NCI-H82 (cell line): ENCODE measurements at regions not wholly inside any gene's neighbourhood (a gene's known extent, or its start where the extent isn't known, plus 50 kb on each side); places are given as distances from the start of the nearest gene placed in this dataset.

Experiments
- DNase-seq: peaks from one replicate; lab custom pipeline; 2025; lab: John Stamatoyannopoulos, UW

GRCh38 chr9:88280816-88281382 is 107.3 kb upstream of the SPIN1 start:
- no peak for DNase-seq

- DNase-seq, result no peak
Measured at GRCh38 chr9:88278036-88278435, 110.2 kb upstream of the SPIN1 start.

DNA sequence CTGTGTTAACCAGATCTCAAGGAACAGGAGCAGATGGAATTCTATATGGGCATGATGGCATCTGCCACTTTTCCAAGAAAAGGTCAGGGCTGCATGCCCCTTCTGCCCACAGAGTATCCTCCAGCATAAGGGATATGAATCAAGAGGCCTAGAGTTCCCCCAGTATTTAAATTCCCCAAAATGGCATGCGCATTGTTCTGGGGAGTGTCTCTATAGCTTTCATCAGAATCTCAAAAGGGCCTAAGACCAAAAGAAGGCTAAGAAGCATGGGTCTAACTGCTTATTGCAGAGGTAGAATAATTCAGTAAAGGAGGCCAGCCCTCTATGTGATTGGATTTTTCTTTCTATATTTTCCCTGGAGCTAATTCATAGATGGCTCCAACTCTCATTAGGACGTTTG is 114.2 kb upstream of the SPIN1 start:
- DNase-seq, result no peak

- DNase-seq, result no peak
Measured at GRCh38 chr9:88272986-88273385, 115.3 kb upstream of the SPIN1 start.

DNA sequence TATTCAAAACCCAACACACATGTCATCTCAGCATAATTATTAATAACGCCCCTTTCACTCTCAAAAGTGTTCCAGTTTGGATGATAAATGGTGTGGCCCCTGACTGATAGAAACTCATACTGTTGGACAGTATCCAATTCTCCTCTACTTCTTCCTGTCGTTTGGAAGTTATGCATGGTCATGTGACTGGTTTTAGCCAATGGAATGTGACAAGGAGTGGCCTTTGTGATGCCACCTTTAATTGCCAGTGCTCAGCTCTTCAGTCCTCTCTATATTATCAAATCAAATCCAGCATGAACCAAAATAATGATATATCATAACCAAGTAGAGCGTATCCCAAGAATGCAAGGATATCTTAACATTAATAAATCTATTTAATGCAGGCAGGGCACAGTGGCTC is 117.8 kb upstream of the SPIN1 start:
- DNase-seq, result no peak

DNA sequence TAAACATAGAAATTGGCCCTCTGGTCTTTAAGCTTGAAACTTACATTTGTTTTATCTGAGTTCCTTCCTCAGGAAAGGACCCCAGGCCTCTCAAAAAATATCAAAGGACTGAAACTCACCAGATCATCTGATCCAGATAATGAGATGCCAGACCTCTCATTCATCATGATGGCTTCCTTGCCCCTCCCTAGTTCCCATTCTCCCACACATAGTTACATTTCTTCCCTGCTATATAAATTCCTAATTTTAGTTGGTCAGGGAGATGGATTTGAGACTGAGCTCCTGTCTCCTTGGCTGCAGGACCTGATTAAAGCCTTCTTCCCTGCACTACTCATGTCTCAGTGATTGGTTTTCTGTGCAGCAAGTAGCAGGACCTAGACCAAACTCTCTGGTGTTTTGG is 119.4 kb upstream of the SPIN1 start:
- DNase-seq, result no peak

DNA sequence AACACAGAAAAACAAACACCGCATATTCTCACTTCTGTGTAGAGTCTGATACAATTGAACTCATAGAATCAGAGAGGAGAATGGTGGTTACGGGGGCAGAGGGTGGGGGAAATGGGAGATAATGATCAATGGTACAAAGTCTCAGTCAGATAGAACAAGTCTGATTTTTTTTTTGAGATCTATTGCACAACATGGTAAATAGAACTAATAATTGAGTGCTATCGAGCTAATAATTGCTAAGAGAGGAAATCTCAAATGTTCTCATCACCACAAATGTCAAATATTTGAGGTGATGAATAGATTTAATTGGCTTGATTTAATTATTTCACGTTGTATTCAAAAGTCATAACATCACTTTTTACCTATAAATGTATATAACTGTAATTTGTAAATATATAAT is 121.0 kb upstream of the SPIN1 start:
- no peak for DNase-seq

GRCh38 chr9:88266416-88266815 is 121.8 kb upstream of the SPIN1 start:
- no peak for DNase-seq

DNA sequence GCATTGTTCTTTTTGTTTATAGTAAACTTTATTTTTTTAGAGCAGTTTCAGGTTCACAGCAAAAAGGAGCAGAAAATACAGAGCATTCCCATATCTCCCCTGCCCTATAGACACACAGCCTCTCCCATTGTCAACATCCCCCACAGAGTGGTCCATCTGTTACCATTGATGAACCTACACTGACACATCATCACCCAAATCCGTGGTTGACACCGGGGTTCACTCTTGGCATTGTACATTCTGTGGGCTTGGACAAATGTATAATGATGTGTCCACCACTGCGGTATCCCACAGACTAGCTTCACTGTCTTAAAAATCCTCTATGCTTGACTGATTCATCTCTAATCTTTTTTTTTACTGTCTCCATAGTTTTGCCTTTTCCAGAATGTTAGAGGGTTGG is 120.7 kb upstream of the SPATA31C2 start:
- no peak for DNase-seq

DNA sequence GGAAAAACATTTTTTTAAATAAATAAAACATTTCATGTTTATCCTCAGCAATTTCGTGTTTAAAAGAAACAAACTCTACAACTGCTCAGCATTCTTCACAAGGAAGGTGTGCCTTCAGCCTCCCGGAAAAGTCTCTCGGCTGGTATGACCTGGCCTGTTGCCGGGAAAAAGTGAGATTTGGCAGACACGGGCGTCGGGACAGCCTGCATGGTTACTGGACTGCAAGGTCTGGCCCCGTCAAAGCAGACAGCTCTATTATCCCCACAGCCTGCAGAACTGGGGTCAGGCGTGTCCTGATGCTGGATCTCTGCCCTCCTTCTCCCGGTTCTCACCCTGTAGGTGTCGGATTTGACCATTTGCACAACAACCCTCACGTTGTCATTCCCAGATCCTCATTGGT is 120.3 kb upstream of the SPATA31C2 start:
- no peak for DNase-seq

DNA sequence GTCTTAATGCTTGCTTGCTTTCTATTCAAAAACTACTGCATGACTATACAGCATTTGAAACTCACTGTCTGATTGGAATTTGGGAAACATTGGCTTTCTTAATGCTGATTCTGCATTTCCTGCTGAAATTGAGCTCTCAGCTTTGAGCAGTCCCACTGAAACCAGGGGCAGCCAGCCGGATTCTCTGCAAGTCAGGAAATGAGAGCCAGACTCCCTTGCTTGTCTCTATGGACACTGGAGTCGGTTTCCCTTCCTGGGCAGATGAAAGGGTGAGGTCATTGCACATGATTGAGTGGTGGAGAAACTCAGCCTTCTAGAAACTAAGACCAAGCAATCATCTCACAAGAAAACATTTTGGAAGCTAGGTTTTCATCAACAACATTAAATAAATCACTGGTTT is 119.7 kb upstream of the SPATA31C2 start:
- DNase-seq, result no peak

DNA sequence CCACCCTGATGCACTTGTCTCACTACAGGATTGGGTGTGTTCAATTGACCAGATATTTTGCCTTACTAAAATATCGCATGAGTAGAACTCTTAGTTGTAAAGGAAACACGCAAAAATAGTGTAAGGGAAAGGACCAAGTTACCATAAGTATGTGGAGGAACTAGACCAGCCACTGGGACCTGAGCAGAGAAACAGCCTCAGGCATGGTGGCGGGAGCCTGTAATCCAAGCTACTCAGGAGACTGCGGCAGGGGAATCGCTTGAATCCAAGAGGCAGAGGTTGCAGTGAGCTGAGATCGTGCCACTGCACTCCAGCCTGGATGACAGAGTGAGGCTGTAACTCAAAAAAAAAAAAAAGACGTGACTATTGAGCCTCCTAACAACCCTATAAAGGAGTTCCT is 117.9 kb upstream of the SPATA31C2 start:
- DNase-seq, result no peak

- peak; percentile 20 for DNase-seq
Measured at GRCh38 chr9:88255806-88256205, 117.5 kb upstream of the SPATA31C2 start.

DNA sequence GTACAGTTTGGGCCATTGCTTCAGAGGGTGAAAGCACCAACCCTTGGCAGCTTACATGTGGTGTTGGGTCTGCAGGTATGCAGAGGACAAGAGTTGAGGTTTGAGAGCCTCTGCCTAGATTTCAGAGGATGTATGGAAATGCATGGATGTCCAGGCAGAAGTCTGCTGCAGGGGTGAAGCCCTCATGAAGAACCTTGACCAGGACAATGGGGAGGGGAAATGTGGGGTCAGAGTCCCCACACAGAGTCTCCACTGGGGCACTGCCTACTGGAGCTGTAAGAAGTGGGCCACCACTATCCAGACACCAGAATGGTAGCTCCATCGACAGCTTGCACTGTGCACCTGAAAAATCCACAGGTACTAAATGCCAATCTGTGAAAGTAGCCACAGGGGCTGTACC is 113.6 kb upstream of the SPATA31C2 start:
- no peak for DNase-seq

DNA sequence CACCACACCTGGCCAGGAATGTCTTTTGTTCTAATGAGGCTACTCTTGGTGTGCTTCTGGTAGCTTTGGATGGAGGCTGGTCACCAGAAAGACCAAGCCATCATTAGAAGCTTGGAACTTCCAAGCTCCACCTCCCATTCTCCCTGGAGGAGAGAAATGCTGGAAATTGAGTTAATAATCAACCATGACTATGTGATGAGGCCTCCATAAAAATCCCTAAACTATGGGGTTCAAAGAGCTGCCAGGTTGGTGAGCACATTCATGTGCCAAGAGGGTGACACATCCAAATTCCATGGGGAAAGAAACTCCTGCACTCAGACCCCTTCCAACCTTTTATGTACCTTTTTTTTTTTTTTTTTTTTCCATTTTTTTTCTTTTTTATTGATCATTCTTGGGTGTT is 105.5 kb upstream of the SPATA31C2 start:
- DNase-seq, result no peak

DNA sequence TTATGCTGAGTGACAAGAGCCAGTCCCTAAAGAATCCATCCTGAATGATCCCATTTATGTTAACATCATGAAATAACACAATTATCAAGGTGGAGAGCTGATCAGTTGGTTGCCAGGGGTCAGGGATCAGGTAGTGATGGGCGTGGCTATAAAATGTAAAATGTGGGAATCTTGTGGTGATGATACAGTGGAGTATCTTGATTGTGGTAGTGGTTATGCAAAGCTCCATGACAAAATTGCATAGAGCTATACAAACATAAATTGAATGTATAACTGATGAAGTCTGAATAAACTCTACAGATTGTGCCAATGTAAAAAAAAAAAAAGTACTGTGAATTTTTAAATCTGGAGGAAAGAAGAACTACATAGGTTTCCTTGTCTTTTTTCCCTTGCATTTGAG is 104.6 kb upstream of the SPATA31C2 start:
- no peak for DNase-seq

DNA sequence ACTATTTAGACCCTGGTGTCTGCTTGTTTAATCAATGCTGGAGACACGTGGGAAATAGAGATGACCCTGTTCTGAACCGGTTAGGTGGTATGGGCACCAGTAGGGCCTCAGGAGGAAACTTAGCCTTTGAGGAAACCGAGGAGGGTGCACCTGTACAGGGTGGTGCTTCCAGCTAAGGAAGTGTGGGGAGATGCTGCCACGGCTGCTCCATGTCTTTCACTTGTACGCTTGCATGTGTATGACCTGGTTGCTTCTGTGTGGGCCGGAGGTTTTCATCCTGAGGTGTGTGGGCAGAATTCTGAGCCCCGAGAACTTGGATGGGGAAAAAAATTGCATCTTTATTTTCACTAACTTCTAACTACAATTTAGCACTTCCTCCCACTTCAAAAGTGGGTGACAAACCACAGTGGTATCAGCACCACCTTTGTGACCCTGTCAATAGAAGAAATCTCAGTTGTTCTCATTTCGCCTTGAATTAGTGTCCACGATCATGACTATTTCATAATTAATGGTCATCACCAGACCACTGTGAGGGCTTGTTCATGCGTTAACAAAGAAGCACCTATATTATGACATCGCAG is 99.8 kb upstream of the SPATA31C2 start:
- no peak for DNase-seq

DNA sequence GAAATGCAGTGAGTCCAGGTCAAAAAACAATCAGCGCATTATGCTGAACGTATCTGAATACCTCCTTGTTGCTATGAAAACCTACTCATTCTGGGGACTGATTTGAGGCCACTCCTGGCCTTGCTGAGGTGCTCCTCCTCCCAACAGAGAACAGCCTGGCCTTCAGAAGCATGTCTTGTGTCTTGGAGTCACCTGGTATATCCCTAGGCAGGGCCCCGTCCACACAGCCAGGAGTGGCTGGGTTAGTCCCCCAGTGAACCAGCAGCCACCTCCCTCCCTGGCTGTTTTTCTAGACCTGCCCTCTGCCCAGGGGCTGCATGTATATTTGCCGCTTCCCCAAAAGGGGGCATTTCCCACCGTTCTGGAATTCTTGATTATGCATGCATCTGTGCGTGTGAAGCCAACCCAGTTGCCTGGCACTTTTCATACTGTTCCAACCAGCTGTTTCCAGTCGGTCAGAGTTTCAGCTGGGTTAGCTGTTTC is 99.2 kb upstream of the SPATA31C2 start:
- DNase-seq, result no peak

- DNase-seq, result no peak
Measured at GRCh38 chr9:88236511-88237478, 98.5 kb upstream of the SPATA31C2 start.

- no peak for DNase-seq
Measured at GRCh38 chr9:88235615-88236014, 97.3 kb upstream of the SPATA31C2 start.

DNA sequence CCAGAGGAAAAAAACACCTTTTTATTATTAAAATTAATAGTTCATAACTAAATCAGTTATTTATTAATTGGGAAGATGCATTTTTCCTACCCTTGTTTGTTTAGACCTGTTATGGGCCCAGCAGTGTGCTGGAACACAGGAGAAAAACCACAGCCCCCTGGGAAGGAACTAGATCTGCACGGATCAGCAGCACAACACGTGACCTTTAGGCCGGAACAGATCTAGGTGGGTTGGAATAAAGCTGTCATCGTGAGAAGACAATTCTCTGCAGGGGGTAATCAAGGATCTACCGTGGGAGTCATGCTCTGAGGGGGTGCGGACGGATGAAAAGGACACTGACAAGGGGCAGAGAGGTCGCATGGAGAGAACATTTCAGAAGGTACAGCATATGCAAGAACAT is 95.8 kb upstream of the SPATA31C2 start:
- DNase-seq, result no peak

- DNase-seq, result no peak
Measured at GRCh38 chr9:88233091-88233490, 94.8 kb upstream of the SPATA31C2 start.

- DNase-seq, result no peak
Measured at GRCh38 chr9:88230612-88231011, 92.3 kb upstream of the SPATA31C2 start.
